DND-41 (cell line): ENCODE measurements at regions not wholly inside any gene's neighbourhood (a gene's known extent, or its start where the extent isn't known, plus 50 kb on each side); places are given as distances from the start of the nearest gene placed in this dataset.

Source experiments
- EZH2 ChIP-seq: IDR thresholded peaks from 3 replicates; pipeline ENCODE4 v1.6.1; 2012; ENCODE audit warnings: borderline replicate concordance, low read depth, mild to moderate bottlenecking, moderate library complexity, low read length, inconsistent platforms; ENCODE audit not compliant: severe bottlenecking
- TF ChIP-seq, protein P1 (sequence below): IDR thresholded peaks from 2 replicates; pipeline ENCODE4 v1.5.1; 2012; ENCODE audit warnings: borderline replicate concordance, low read length, moderate library complexity, mild to moderate bottlenecking; ENCODE audit not compliant: poor library complexity, severe bottlenecking; ENCODE audit errors: extremely low read depth

DNA sequence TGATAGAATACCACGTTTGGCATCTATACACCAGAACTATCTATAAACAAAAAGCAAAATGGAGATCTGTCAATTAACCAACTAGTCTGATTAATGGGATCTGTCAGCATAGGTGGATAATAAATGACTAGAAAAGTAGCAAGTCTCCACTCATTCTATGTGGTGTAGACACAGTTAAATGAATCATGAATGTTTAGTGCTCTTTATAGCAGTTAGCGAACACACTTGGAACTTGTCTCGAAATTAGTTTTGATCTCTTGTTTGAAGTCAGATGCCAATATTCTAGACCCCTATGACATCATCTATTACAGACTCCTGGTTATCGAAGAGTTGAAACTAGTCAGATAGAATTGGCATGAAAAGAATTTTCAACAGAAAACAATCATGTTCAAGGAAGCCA, 259.7 kb downstream of the AHR start:
- no peak for TF ChIP-seq EZH2
- TF ChIP-seq, protein P1, sequence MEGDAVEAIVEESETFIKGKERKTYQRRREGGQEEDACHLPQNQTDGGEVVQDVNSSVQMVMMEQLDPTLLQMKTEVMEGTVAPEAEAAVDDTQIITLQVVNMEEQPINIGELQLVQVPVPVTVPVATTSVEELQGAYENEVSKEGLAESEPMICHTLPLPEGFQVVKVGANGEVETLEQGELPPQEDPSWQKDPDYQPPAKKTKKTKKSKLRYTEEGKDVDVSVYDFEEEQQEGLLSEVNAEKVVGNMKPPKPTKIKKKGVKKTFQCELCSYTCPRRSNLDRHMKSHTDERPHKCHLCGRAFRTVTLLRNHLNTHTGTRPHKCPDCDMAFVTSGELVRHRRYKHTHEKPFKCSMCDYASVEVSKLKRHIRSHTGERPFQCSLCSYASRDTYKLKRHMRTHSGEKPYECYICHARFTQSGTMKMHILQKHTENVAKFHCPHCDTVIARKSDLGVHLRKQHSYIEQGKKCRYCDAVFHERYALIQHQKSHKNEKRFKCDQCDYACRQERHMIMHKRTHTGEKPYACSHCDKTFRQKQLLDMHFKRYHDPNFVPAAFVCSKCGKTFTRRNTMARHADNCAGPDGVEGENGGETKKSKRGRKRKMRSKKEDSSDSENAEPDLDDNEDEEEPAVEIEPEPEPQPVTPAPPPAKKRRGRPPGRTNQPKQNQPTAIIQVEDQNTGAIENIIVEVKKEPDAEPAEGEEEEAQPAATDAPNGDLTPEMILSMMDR: no peak
